AG10803 (cell line): ENCODE measurements at regions not wholly inside any gene's neighbourhood (a gene's known extent, or its start where the extent isn't known, plus 50 kb on each side); places are given as distances from the start of the nearest gene placed in this dataset.

Experiments
- DNase-seq: peaks from one replicate; pipeline ENCODE4 v3.0.0; 2010; ENCODE audit warnings: low read depth
- H3K4me3 ChIP-seq: 2 replicates; pipeline ENCODE4 v1.5.1; 2011; ENCODE audit warnings: mild to moderate bottlenecking, low read length, control low read depth
- TF ChIP-seq, protein P1 (sequence below): conservative IDR thresholded peaks from 2 replicates; pipeline ENCODE4 v1.5.1; 2011; ENCODE audit warnings: mild to moderate bottlenecking, low read length, control low read depth, inconsistent platforms

DNA sequence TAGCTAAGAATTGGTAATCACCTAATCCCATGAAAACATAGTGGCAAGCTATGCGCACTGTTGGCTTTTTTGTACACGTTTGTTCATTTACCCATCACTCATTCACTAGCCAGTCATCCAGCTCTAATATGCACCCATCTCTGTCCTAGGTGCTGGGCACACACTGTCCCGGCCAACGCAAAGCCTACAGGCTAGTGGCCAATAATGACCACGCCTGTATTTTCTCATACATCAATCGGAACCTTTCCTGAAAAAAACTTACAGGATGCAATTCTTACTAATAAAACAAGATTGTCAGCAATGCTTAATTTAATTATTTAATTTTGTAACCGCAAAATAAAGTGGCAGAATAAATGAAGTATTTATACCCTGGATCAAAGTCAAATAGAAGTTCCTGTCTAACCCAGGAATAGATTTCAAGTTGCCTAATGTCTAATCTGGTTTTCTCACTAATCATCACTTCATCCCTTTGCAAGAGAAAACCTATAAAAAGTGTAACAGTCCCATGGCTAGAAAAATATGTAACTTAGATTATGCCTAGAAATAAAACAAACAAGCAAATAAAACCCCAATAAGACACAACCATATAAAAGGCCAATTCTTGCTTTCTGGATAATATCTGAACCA, 143.3 kb upstream of the BLID start:
- no peak overlapping the region for H3K4me3 ChIP-seq
- TF ChIP-seq, protein P1, sequence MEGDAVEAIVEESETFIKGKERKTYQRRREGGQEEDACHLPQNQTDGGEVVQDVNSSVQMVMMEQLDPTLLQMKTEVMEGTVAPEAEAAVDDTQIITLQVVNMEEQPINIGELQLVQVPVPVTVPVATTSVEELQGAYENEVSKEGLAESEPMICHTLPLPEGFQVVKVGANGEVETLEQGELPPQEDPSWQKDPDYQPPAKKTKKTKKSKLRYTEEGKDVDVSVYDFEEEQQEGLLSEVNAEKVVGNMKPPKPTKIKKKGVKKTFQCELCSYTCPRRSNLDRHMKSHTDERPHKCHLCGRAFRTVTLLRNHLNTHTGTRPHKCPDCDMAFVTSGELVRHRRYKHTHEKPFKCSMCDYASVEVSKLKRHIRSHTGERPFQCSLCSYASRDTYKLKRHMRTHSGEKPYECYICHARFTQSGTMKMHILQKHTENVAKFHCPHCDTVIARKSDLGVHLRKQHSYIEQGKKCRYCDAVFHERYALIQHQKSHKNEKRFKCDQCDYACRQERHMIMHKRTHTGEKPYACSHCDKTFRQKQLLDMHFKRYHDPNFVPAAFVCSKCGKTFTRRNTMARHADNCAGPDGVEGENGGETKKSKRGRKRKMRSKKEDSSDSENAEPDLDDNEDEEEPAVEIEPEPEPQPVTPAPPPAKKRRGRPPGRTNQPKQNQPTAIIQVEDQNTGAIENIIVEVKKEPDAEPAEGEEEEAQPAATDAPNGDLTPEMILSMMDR = no peak
- DNase-seq = no peak

DNA sequence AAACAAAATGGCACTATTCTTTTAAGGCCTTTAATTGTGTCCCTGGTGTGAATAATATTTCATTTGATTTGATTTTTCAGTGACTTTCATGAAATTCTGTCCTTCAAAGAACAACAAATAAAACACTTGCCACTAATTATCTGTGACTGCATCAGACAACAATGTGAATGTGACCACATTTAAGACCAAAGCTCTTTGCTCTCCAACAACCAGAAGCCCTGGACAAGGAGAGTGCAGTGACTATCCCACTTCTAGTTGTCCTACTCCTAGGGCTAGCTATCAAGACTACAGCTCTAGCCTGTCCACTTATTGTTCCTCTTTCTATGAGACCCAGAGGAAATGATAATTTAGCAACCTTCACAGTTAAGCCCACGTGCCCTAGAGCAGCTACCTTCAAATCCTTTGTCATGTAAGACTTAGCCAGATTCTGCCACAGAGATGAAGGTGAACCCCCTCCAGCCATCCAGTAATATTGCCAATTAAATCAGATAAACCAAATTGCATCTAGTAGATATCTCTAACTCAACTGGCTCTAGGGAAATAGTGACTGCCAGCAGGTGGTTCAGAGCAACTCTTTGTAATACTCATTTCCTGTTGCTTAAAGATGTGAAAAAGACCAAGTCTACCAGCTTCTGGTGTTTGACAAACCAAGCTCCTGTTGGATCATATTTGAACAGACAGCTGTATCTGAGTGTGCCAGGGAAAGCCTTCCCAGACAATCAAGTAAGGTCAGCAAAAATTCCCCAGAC, 142.6 kb upstream of the BLID start:
- TF ChIP-seq, protein P1 = no peak
- H3K4me3 ChIP-seq = no peak overlapping the region
- DNase-seq = no peak

DNA sequence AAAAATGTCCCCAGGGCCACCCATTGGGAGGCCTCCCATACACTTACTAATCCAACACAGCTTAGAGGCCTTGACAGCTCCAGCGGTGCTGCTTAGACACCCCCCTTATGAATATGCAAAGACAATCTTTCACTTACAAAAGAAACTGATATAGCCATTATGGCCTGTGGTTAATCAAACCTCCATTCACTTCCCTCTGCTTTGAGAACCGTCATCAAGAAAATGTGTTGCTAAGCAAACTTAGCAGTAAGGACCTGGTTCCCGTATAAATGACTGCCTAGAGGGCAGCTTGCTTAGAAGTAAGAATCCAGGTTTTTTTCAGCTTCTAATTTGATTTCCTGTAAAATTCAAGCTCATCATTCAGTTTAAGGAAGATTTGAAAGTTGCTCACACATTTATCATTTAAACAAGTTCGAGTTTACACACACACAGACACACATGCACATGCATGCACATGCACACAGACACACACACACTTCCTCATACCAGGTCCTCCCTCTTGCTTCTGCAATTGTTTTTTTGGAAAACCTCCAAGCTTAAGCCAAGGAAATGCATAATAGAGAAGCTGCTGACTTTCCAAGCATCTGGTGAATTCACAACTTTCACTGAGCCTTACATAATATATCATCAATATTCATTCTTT, 137.7 kb upstream of the BLID start:
- TF ChIP-seq, protein P1 = no peak
- H3K4me3 ChIP-seq = no peak overlapping the region
- peak; percentile 76 for DNase-seq

DNA sequence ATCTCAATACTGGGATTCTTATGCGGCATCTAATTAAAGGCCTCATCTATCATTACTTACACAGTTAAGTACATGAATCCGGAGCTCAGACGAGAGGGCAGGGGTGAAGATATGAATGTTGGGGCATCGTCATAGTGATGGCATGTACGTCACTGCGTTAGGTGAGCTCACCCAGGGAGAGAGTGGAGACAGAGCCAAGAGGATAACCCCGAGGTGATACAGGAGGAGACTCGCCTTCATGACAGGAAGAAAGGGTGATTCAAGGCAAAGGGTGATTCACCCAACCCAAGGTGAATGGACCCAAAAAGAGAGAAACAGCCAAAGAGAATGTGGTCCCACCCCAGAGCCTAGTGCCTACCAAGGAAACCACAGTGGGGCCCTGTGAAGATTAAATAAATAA, 132.9 kb upstream of the BLID start:
- TF ChIP-seq, protein P1 = no peak
- DNase-seq = no peak
- H3K4me3 ChIP-seq = no peak overlapping the region

DNA sequence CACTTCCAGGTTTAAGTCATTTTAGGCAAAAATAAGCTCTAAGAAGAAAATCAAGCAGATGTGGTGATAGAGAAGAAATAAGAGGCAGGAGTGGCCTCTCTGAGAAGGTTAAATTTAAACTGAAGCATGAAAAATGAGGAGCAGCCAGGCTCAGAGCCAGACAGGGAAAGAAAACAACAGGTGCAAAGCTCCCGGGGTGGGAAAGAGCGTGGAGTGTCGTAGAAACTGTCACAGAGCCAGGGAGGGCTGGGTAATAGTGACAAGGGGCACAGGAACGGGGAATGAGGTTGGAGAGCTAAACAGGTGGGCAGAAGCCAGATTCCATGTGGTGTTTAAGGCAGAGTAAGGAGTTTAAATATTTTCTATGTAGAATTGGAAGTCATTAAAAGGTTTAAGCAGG, 132.1 kb upstream of the BLID start:
- TF ChIP-seq, protein P1 = no peak
- DNase-seq = no peak
- H3K4me3 ChIP-seq = no peak overlapping the region

DNA sequence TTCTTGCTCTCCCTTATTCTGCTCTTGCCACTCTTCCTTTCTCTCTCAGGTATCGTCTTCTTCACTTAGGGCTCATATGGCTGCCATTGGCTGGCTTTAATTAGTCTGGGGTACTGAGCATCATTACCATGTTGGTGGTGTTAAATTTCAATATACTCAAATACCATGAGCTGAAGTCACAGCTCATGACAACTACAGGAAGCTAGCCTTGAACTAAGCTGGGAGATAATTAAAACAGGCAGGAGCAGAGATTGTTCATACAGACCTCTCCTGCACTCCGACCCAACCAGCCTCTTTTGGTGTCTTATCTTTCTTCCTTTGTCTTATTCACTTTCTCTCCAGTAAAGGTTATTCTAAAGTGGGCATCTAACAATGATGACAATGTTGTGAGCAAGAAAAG, 130.9 kb upstream of the BLID start:
- no peak overlapping the region for H3K4me3 ChIP-seq
- TF ChIP-seq, protein P1 = no peak
- DNase-seq = peak; percentile 47
